Activated naive CD8-positive, alpha-beta T cell treated with anti-CD3 and anti-CD28 coated beads, Interleukin-2, amount 50 U/mL, for 16 hours (primary cell): ENCODE measurements at regions not wholly inside any gene's neighbourhood (a gene's known extent, or its start where the extent isn't known, plus 50 kb on each side); places are given as distances from the start of the nearest gene placed in this dataset.
"Not testable (repeated sequence)": the region's sequence is repeated elsewhere in the genome, so short reads cannot be mapped to it uniquely, and the experiment has no call there.

ENCODE experiments used
- DNase-seq: peaks from one replicate; pipeline ENCODE4 v3.0.0-alpha.2; 2020; ENCODE audit warnings: low read depth, low spot score

GRCh38 chr4:147246096-147246495 lies 234.8 kb upstream of the EDNRA start:
- DNase-seq: no peak

- not testable (repeated sequence) for DNase-seq
Measured at GRCh38 chr4:147246528-147246927, 234.4 kb upstream of the EDNRA start.

- no peak for DNase-seq
Measured at GRCh38 chr4:147247579-147247978, 233.3 kb upstream of the EDNRA start.

- no peak for DNase-seq
Measured at GRCh38 chr4:147250062-147250461, 230.8 kb upstream of the EDNRA start.

- DNase-seq: not testable (repeated sequence)
Measured at GRCh38 chr4:147255268-147255667, 225.6 kb upstream of the EDNRA start.

- DNase-seq: not testable (repeated sequence)
Measured at GRCh38 chr4:147259271-147259670, 221.6 kb upstream of the EDNRA start.

- no peak for DNase-seq
Measured at GRCh38 chr4:147284256-147284835, 196.6 kb upstream of the EDNRA start.

- no peak for DNase-seq
Measured at GRCh38 chr4:147284935-147285334, 196.0 kb upstream of the EDNRA start.

GRCh38 chr4:147285751-147286150 lies 195.1 kb upstream of the EDNRA start:
- no peak for DNase-seq

- DNase-seq: no peak
Measured at GRCh38 chr4:147286846-147287587, 193.9 kb upstream of the EDNRA start.

GRCh38 chr4:147287588-147287890 lies 193.4 kb upstream of the EDNRA start:
- DNase-seq: no peak

GRCh38 chr4:147288512-147288911 lies 192.4 kb upstream of the EDNRA start:
- no peak for DNase-seq

GRCh38 chr4:147289181-147289580 lies 191.7 kb upstream of the EDNRA start:
- no peak for DNase-seq

GRCh38 chr4:147292604-147293313 lies 188.1 kb upstream of the EDNRA start:
- not testable (repeated sequence) for DNase-seq

GRCh38 chr4:147293314-147293677 lies 187.6 kb upstream of the EDNRA start:
- DNase-seq: not testable (repeated sequence)

- no peak for DNase-seq
Measured at GRCh38 chr4:147299205-147299604, 181.7 kb upstream of the EDNRA start.

GRCh38 chr4:147303174-147303872 lies 177.6 kb upstream of the EDNRA start:
- DNase-seq: no peak

GRCh38 chr4:147303873-147304229 lies 177.0 kb upstream of the EDNRA start:
- DNase-seq: no peak

GRCh38 chr4:147307896-147308674 lies 172.8 kb upstream of the EDNRA start:
- DNase-seq: no peak

GRCh38 chr4:147309434-147309833 lies 171.5 kb upstream of the EDNRA start:
- DNase-seq: no peak

GRCh38 chr4:147310312-147310711 lies 170.6 kb upstream of the EDNRA start:
- no peak for DNase-seq

GRCh38 chr4:147311956-147312355 lies 168.9 kb upstream of the EDNRA start:
- no peak for DNase-seq
